Endodermal cell (in vitro differentiated cells): ENCODE measurements at regions not wholly inside any gene's neighbourhood (a gene's known extent, or its start where the extent isn't known, plus 50 kb on each side); places are given as distances from the start of the nearest gene placed in this dataset.

Source experiments
- DNase-seq: peaks from one replicate; pipeline ENCODE4 v3.0.0-alpha.2; 2017
- H3K27ac ChIP-seq: 2 replicates; pipeline ENCODE4 v1.5.1; 2013; ENCODE audit warnings: mild to moderate bottlenecking, low read depth, low read length, moderate library complexity
- H3K27me3 ChIP-seq: 2 replicates; pipeline ENCODE4 v1.6.1; 2013; ENCODE audit warnings: mild to moderate bottlenecking, low read length, moderate library complexity; ENCODE audit not compliant: insufficient read depth, control insufficient read depth, poor library complexity, severe bottlenecking
- H3K36me3 ChIP-seq: 2 replicates; pipeline ENCODE4 v1.7.0; 2013; ENCODE audit warnings: mild to moderate bottlenecking, low read length, moderate library complexity; ENCODE audit not compliant: control insufficient read depth, insufficient read depth
- H3K4me1 ChIP-seq: one replicate; pipeline ENCODE4 v1.7.0; 2013; ENCODE audit warnings: low read length; ENCODE audit not compliant: control insufficient read depth, insufficient read depth
- H3K4me3 ChIP-seq: 2 replicates; pipeline ENCODE4 v1.5.1; 2013; ENCODE audit warnings: mild to moderate bottlenecking, low read length, moderate library complexity
- H3K9ac ChIP-seq: 2 replicates; pipeline ENCODE4 v1.6.1; 2013; ENCODE audit warnings: mild to moderate bottlenecking, low read length, moderate library complexity; ENCODE audit not compliant: poor library complexity, severe bottlenecking; ENCODE audit errors: extremely low read depth
- H3K9me3 ChIP-seq: 2 replicates; pipeline ENCODE4 v1.6.1; 2013; ENCODE audit warnings: mild to moderate bottlenecking, low read length, moderate library complexity; ENCODE audit not compliant: control insufficient read depth
- H3K27ac Mint-ChIP-seq: 2 replicates; pipeline ENCODE4 v1.8.0; 2020; ENCODE audit warnings: mixed read lengths
- H3K27me3 Mint-ChIP-seq: 2 replicates; pipeline ENCODE4 v1.8.0; 2021; ENCODE audit warnings: mild to moderate bottlenecking, mixed read lengths; ENCODE audit not compliant: insufficient read depth
- H3K36me3 Mint-ChIP-seq: 2 replicates; pipeline ENCODE4 v1.8.0; 2020; ENCODE audit warnings: low read depth, mixed read lengths
- H3K4me1 Mint-ChIP-seq: 2 replicates; pipeline ENCODE4 v1.8.0; 2020; ENCODE audit warnings: mixed read lengths
- H3K4me3 Mint-ChIP-seq: 2 replicates; pipeline ENCODE4 v1.8.0; 2020; ENCODE audit warnings: mild to moderate bottlenecking, moderate library complexity, mixed read lengths
- H3K9me3 Mint-ChIP-seq: 2 replicates; pipeline ENCODE4 v1.8.0; 2020; ENCODE audit warnings: mild to moderate bottlenecking, mixed read lengths
- WGBS, 2 experiments: methylation state at CpG; one replicate each; pipeline versions ENCODE4 v1.1.5 to v1.1.7; 2013; ENCODE audit warnings: missing lambda C conversion rate in 2 of 2, mixed read lengths in 1 of 2; ENCODE audit not compliant: insufficient coverage in 1 of 2, insufficient read length in 1 of 2; 5-methylcytosine and 5-hydroxymethylcytosine counted together
- TF ChIP-seq, protein P1 (sequence below): fragments of 200-600 bp; sonication (generic); conservative IDR thresholded peaks from 2 replicates; pipeline ENCODE4 v1.5.0; 2021; ENCODE audit warnings: antibody characterized with exemption, mild to moderate bottlenecking

DNA sequence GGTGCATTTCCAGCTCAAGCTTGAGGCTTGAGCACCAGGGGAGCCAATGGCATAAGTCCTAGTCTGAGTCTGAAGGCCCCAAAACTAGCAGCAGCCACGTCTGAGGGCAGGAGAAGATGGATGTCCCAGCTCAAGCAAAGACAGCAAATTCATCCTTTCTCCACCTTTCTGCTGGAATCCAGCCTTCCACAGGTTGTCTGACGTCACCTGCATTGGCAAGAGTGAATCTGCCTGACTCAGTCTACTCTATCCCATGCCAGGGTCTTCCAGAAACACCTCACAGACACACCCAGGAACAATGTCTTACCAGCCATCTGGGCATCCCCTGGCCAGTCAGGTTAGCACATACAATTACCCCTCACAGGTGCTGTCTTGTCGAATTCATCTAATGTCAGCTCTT, 76.2 kb upstream of the SOX11 start:
- peaks cover 3% of the 10 kb centered on the region for H3K27me3 Mint-ChIP-seq

DNA sequence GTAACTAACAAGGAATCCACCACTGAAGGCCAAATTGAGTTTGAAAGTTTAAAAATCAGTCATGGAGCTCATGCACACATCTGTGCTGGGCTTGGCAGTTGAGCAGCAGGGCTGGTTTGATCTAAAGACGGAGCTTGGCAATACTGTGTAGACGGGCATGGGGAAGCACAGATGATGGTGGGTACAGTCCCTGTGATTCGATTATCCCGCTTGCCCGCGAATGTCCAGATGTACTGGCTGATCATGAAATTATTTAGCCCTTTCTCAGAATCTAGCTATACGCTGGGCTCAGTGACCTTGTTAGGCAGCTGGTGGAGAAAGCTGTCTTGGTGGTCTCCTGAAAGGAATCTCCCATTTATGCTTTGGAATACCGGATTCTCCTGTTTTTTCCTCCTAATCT, 74.8 kb upstream of the SOX11 start:
- Histone ChIP-seq H3K27me3 (no peaks in the 10 kb centered on the region), H3K4me3 (no peak overlapping the region), H3K9me3 (no peaks in the 10 kb centered on the region), H3K4me1 (no peaks in the 10 kb centered on the region), H3K9ac (no peak overlapping the region), H3K27ac (no peak overlapping the region), H3K36me3 (no peaks in the 10 kb centered on the region)
- Mint-ChIP-seq H3K27me3 (peaks cover 3% of the 10 kb centered on the region), H3K27ac (no peak overlapping the region), H3K9me3 (no peaks in the 10 kb centered on the region), H3K36me3 (no peaks in the 10 kb centered on the region), H3K4me1 (peaks cover 7% of the 10 kb centered on the region), H3K4me3 (no peak overlapping the region)
- TF ChIP-seq, protein P1, sequence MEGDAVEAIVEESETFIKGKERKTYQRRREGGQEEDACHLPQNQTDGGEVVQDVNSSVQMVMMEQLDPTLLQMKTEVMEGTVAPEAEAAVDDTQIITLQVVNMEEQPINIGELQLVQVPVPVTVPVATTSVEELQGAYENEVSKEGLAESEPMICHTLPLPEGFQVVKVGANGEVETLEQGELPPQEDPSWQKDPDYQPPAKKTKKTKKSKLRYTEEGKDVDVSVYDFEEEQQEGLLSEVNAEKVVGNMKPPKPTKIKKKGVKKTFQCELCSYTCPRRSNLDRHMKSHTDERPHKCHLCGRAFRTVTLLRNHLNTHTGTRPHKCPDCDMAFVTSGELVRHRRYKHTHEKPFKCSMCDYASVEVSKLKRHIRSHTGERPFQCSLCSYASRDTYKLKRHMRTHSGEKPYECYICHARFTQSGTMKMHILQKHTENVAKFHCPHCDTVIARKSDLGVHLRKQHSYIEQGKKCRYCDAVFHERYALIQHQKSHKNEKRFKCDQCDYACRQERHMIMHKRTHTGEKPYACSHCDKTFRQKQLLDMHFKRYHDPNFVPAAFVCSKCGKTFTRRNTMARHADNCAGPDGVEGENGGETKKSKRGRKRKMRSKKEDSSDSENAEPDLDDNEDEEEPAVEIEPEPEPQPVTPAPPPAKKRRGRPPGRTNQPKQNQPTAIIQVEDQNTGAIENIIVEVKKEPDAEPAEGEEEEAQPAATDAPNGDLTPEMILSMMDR = no peak
- WGBS, 2 experiments = 92 to 94% methylated on average over 8 of the region's 8 CpGs
- DNase-seq = no peak

More for the DNA sequence above, 76.2 kb upstream of the SOX11 start:
- Histone ChIP-seq H3K9ac (no peak overlapping the region), H3K9me3 (no peaks in the 10 kb centered on the region), H3K36me3 (no peaks in the 10 kb centered on the region), H3K27ac (no peak overlapping the region), H3K27me3 (no peaks in the 10 kb centered on the region), H3K4me1 (no peaks in the 10 kb centered on the region), H3K4me3 (no peak overlapping the region)
- no peak for DNase-seq
- Mint-ChIP-seq H3K9me3 (no peaks in the 10 kb centered on the region), H3K4me3 (no peak overlapping the region), H3K36me3 (no peaks in the 10 kb centered on the region), H3K4me1 (peaks cover 7% of the 10 kb centered on the region), H3K27ac (no peak overlapping the region)
- 86 to 94% methylated on average over 2 to 3 of the region's 3 CpGs for WGBS, 2 experiments
- TF ChIP-seq, protein P1 = no peak

DNA sequence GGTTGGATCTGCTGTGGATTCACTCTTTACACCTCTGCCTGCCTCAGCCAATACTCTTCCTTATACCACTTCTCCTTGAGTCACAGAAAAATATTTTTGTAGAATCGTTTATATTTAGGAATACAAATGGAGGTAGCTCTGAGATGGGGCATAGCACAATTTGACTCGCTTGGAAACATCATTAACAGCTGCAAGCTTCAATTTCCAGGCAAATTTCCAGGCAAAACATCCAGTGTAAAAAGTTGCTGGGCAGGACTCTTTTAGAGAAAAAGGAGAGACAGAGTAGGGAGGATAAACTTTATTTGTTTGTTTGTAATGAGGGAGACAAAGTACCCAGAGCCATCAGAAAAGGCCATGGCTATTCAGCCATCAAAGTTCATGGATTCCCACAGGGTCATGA, 74.4 kb upstream of the SOX11 start:
- Mint-ChIP-seq H3K36me3 (no peaks in the 10 kb centered on the region), H3K9me3 (no peaks in the 10 kb centered on the region)
- DNase-seq = no peak

More for the DNA sequence above, 74.4 kb upstream of the SOX11 start:
- H3K36me3 ChIP-seq = no peaks in the 10 kb centered on the region
- H3K4me1 ChIP-seq = no peaks in the 10 kb centered on the region
- H3K27ac ChIP-seq = no peak overlapping the region
- TF ChIP-seq, protein P1 = no peak
- H3K27ac Mint-ChIP-seq = no peak overlapping the region
- H3K27me3 Mint-ChIP-seq = peaks cover 3% of the 10 kb centered on the region
- peaks cover 7% of the 10 kb centered on the region for H3K4me1 Mint-ChIP-seq
- no peaks in the 10 kb centered on the region for H3K27me3 ChIP-seq
- no peak overlapping the region for H3K9ac ChIP-seq
- 91 to 94% methylated on average over 2 of the region's 2 CpGs for WGBS, 2 experiments
- H3K9me3 ChIP-seq = no peaks in the 10 kb centered on the region
- H3K4me3 Mint-ChIP-seq = no peak overlapping the region
- H3K4me3 ChIP-seq = no peak overlapping the region
